PFSK-1 (cell line): ENCODE measurements at regions not wholly inside any gene's neighbourhood (a gene's known extent, or its start where the extent isn't known, plus 50 kb on each side); places are given as distances from the start of the nearest gene placed in this dataset.

ENCODE experiments used
- FOXP2 ChIP-seq: optimal IDR thresholded peaks from 2 replicates; pipeline ENCODE3; 2011; ENCODE audit warnings: borderline replicate concordance, control low read depth, inconsistent platforms; ENCODE audit not compliant: insufficient read depth; ENCODE audit errors: extremely low read length, extremely low read depth
- POLR2AphosphoS5 ChIP-seq: IDR thresholded peaks from 2 replicates; pipeline ENCODE4 v1.6.1; 2012; ENCODE audit warnings: low read depth, mild to moderate bottlenecking, control low read depth, low read length, moderate library complexity
- REST ChIP-seq, 2 experiments: IDR thresholded peaks; 2 replicates each; pipeline versions ENCODE4 v1.6.1 to v1.8.0; 2011 to 2012; ENCODE audit warnings: low read depth in 2 of 2, low read length in 2 of 2, control low read depth in 1 of 2, inconsistent platforms in 1 of 2, mild to moderate bottlenecking in 1 of 2, moderate library complexity in 1 of 2; ENCODE audit not compliant: insufficient read depth in 1 of 2
- SIN3A ChIP-seq: IDR thresholded peaks from 2 replicates; pipeline ENCODE4 v1.6.1; 2012; ENCODE audit warnings: mild to moderate bottlenecking, low read length, moderate library complexity, borderline replicate concordance; ENCODE audit not compliant: insufficient read depth
- TAF1 ChIP-seq: IDR thresholded peaks from 2 replicates; pipeline ENCODE4 v1.6.1; 2012; ENCODE audit warnings: low read length, control low read depth, borderline replicate concordance; ENCODE audit not compliant: insufficient read depth

- TF ChIP-seq SIN3A, result no peak
Observed at GRCh38 chr9:108626743-108627142, 229.0 kb downstream of the ACTL7B start.

- TF ChIP-seq POLR2AphosphoS5 (no peak), TAF1 (no peak), SIN3A (no peak), FOXP2 (no peak), REST (IDR thresholded peaks at IDR 0.05; ENCODE audit: insufficient read depth in 1 of 2, low read depth in 2 of 2, low read length in 2 of 2) (no peak)
Observed at GRCh38 chr9:108621991-108622855, 233.6 kb downstream of the ACTL7B start.

- no peak for TF ChIP-seq TAF1
- TF ChIP-seq SIN3A, result no peak
- TF ChIP-seq REST (IDR thresholded peaks at IDR 0.05; ENCODE audit: insufficient read depth in 1 of 2, low read depth in 2 of 2, low read length in 2 of 2), result no peak
- no peak for TF ChIP-seq POLR2AphosphoS5
- no peak for TF ChIP-seq FOXP2
Observed at GRCh38 chr9:108620767-108621166, 235.0 kb downstream of the ACTL7B start.

- TF ChIP-seq REST (IDR thresholded peaks at IDR 0.05; ENCODE audit: insufficient read depth in 1 of 2, low read depth in 2 of 2, low read length in 2 of 2) (no peak), POLR2AphosphoS5 (no peak), TAF1 (no peak), SIN3A (no peak), FOXP2 (no peak)
Observed at GRCh38 chr9:108618906-108619550, 236.8 kb downstream of the ACTL7B start.

DNA sequence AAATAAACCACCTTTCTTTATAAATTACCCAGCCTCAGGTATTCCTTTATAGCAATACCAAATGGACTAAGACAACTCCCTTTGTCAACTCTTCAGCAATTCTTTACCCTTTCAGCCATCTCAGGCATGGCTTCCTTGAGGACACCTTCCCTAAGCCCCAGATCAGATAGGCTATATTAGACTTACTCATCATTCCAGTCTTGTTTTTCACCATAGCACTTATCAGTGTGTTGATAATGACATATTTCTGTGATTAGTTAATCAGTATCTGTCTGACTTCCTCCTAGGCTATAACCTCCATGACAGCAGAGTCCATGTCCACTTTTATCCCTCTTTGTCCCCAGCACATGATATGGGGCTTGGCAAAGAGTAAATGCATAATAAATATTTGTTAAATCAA lies 238.1 kb downstream of the ACTL7B start:
- no peak for TF ChIP-seq FOXP2
- no peak for TF ChIP-seq POLR2AphosphoS5
- no peak for TF ChIP-seq REST (IDR thresholded peaks at IDR 0.05; ENCODE audit: insufficient read depth in 1 of 2, low read depth in 2 of 2, low read length in 2 of 2)
- no peak for TF ChIP-seq TAF1
- TF ChIP-seq SIN3A, result no peak
